ENCODE measurements at regions not wholly inside any gene's neighbourhood (a gene's known extent, or its start where the extent isn't known, plus 50 kb on each side); places are given as distances from the start of the nearest gene placed in this dataset.

DNA sequence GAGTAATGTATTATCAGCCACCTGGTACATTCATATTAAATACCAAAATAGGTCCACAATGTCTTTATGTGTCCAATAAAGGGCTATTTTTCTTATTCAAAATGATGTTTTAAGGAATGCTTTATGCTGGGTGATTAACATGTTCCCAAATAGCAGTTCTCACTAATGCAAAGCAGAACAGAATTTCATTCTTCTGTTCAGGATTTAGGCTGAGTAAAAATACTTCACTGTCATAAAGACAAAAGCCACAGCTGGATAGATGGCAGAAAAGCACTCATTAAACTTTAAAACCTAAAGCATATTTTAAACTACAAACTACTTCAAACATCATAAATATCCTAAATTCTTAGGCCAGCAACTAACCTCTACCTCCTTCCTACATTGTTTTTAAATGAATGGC lies 244.0 kb downstream of the TMA16 start:
- TF ChIP-seq, protein P1, sequence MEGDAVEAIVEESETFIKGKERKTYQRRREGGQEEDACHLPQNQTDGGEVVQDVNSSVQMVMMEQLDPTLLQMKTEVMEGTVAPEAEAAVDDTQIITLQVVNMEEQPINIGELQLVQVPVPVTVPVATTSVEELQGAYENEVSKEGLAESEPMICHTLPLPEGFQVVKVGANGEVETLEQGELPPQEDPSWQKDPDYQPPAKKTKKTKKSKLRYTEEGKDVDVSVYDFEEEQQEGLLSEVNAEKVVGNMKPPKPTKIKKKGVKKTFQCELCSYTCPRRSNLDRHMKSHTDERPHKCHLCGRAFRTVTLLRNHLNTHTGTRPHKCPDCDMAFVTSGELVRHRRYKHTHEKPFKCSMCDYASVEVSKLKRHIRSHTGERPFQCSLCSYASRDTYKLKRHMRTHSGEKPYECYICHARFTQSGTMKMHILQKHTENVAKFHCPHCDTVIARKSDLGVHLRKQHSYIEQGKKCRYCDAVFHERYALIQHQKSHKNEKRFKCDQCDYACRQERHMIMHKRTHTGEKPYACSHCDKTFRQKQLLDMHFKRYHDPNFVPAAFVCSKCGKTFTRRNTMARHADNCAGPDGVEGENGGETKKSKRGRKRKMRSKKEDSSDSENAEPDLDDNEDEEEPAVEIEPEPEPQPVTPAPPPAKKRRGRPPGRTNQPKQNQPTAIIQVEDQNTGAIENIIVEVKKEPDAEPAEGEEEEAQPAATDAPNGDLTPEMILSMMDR (conservative IDR thresholded peaks at IDR 0.05): no peak
- Histone ChIP-seq H3K9ac (ENCODE audit: extremely low read depth, insufficient read length, low read length) (no peak overlapping the region), H2BK20ac (ENCODE audit: low read depth, low read length, poor library complexity, severe bottlenecking) (no peak overlapping the region), H3T11ph (ENCODE audit: low read length) (no peak overlapping the region), H4K20me1 (ENCODE audit: control insufficient read depth, insufficient read depth, insufficient read length) (no peaks in the 10 kb centered on the region), H3K4ac (ENCODE audit: low read depth, low read length) (no peak overlapping the region), H3K14ac (ENCODE audit: insufficient read depth, low read length) (no peak overlapping the region), H3K79me1 (ENCODE audit: insufficient read depth, low read depth, low read length, poor library complexity, severe bottlenecking) (no peaks in the 10 kb centered on the region), H2AK5ac (ENCODE audit: insufficient read length, low read length) (no peak overlapping the region), H3K4me2 (ENCODE audit: insufficient read depth, insufficient read length, low read length) (no peak overlapping the region), H3K23me2 (ENCODE audit: insufficient read length, low read depth, low read length, poor library complexity, severe bottlenecking) (no peaks in the 10 kb centered on the region), H2BK12ac (ENCODE audit: insufficient read length, low read depth, low read length) (no peak overlapping the region), H2BK5ac (ENCODE audit: insufficient read length, low read length) (no peak overlapping the region), H3K23ac (ENCODE audit: insufficient read length, low read depth, low read length) (no peak overlapping the region), H3K9me3 (ENCODE audit: control insufficient read depth, low read depth, low read length) (no peaks in the 10 kb centered on the region), H3K4me1 (ENCODE audit: insufficient read depth, low read length) (no peaks in the 10 kb centered on the region), H3K18ac (ENCODE audit: insufficient read length, low read depth, low read length) (no peak overlapping the region), H3K27me3 (ENCODE audit: insufficient read depth, low read length) (no peaks in the 10 kb centered on the region), H2BK120ac (ENCODE audit: low read depth, low read length, poor library complexity, severe bottlenecking) (no peak overlapping the region), H2AFZ (ENCODE audit: low read length) (no peak overlapping the region), H3K27ac (ENCODE audit: insufficient read length, low read depth, low read length) (no peak overlapping the region), H4K5ac (ENCODE audit: insufficient read length, low read depth, low read length) (no peak overlapping the region), H3K56ac (ENCODE audit: insufficient read length, low read depth, low read length) (no peak overlapping the region), H3K79me2 (ENCODE audit: insufficient read depth, low read length) (no peaks in the 10 kb centered on the region), H4K91ac (ENCODE audit: insufficient read length, low read depth, low read length) (no peak overlapping the region), H2BK15ac (ENCODE audit: low read depth, low read length) (no peak overlapping the region), H4K8ac (replicated peaks; ENCODE audit: insufficient read length, low read depth, low read length) (no peak overlapping the region)
- Mint-ChIP-seq H3K27me3 (ENCODE audit: low read depth) (no peaks in the 10 kb centered on the region), H3K4me1 (no peaks in the 10 kb centered on the region), H3K36me3 (ENCODE audit: insufficient read depth in 1 of 3, low read depth in 3 of 3) (no peaks in the 10 kb centered on the region), H3K27ac (no peak overlapping the region), H3K4me3 (no peak overlapping the region), H3K9me3 (no peaks in the 10 kb centered on the region; a peak in 2 of 5 replicates)
- no peak for DNase-seq
